Smooth muscle cell (in vitro differentiated cells): ENCODE measurements at regions not wholly inside any gene's neighbourhood (a gene's known extent, or its start where the extent isn't known, plus 50 kb on each side); places are given as distances from the start of the nearest gene placed in this dataset.

Experiments
- DNase-seq: peaks from one replicate; lab custom pipeline; 2025; ENCODE audit not compliant: unreplicated experiment; lab: John Stamatoyannopoulos, UW
- H2AFZ ChIP-seq: fragments of 200-600 bp; sonication (generic); 2 replicates; pipeline ENCODE4 v1.6.0; 2016; ENCODE audit warnings: antibody characterized with exemption, low read depth, mild to moderate bottlenecking
- H3F3A ChIP-seq: fragments of 200-600 bp; sonication (generic); 2 replicates; pipeline ENCODE4 v1.6.0; 2017; ENCODE audit warnings: antibody characterized with exemption, low read depth
- H3K27ac ChIP-seq: fragments of 200-600 bp; sonication (generic); 2 replicates; pipeline ENCODE4 v1.5.1; 2016; ENCODE audit warnings: low read depth, mild to moderate bottlenecking
- H3K27me3 ChIP-seq: fragments of 200-600 bp; sonication (generic); 2 replicates; pipeline ENCODE4 v1.6.1; 2016; ENCODE audit warnings: low read depth, mild to moderate bottlenecking
- H3K36me3 ChIP-seq: fragments of 200-600 bp; sonication (generic); 2 replicates; pipeline ENCODE4 v1.5.1; 2016; ENCODE audit warnings: low read depth
- H3K4me1 ChIP-seq: fragments of 200-600 bp; sonication (generic); 2 replicates; pipeline ENCODE4 v1.5.1; 2016; ENCODE audit warnings: low read depth
- H3K4me2 ChIP-seq: fragments of 200-600 bp; sonication (generic); 2 replicates; pipeline ENCODE4 v1.6.0; 2016; ENCODE audit warnings: mild to moderate bottlenecking
- H3K4me3 ChIP-seq: fragments of 200-600 bp; sonication (generic); 2 replicates; pipeline ENCODE4 v1.5.1; 2016; ENCODE audit warnings: mild to moderate bottlenecking
- H3K79me2 ChIP-seq: fragments of 200-600 bp; sonication (generic); 2 replicates; pipeline ENCODE4 v1.6.0; 2016; ENCODE audit warnings: low read depth, mild to moderate bottlenecking
- H3K9ac ChIP-seq: fragments of 200-600 bp; sonication (generic); 2 replicates; pipeline ENCODE4 v1.6.0; 2016; ENCODE audit warnings: low read depth
- H3K9me3 ChIP-seq: fragments of 200-600 bp; sonication (generic); replicated peaks from 2 replicates; pipeline ENCODE4 v1.5.1; 2016; ENCODE audit warnings: low read depth
- H4K20me1 ChIP-seq: fragments of 200-600 bp; sonication (generic); 2 replicates; pipeline ENCODE4 v1.6.0; 2016; ENCODE audit warnings: low read depth
- WGBS: methylation state at CpG from one replicate; pipeline ENCODE4 v1.1.7; 2016; ENCODE audit warnings: low lambda C conversion rate; 5-methylcytosine and 5-hydroxymethylcytosine counted together
- TF ChIP-seq, protein P1 (sequence below): fragments of 200-600 bp; sonication (generic); IDR thresholded peaks from 2 replicates; pipeline ENCODE4 v1.5.1; 2017; ENCODE audit warnings: borderline replicate concordance, mild to moderate bottlenecking, antibody characterized with exemption; ENCODE audit not compliant: insufficient read depth, poor library complexity, severe bottlenecking

DNA sequence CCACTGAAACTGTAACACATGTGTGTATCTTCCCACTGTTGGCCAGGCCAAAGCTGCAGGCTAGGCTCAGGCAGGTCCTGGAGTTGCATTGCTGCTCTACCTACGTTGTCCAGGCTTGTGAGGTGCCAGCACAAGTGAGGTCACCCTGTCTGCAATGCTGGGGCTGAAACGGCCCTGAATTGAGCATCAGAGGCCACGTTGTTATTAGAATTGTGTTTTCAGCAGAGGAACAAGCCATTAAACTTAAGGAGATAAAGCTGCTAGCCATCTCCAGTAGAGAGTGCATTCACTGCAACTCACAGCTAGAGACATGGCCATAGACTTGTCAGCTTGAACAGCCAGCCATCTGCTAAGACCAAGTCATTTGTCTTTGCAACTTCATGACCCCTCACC is 191.8 kb downstream of the SEMA6A start:
- H4K20me1 ChIP-seq = no peaks in the 10 kb centered on the region
- no peaks in the 10 kb centered on the region for H3K4me1 ChIP-seq
- H3K27me3 ChIP-seq = no peaks in the 10 kb centered on the region
- TF ChIP-seq, protein P1, sequence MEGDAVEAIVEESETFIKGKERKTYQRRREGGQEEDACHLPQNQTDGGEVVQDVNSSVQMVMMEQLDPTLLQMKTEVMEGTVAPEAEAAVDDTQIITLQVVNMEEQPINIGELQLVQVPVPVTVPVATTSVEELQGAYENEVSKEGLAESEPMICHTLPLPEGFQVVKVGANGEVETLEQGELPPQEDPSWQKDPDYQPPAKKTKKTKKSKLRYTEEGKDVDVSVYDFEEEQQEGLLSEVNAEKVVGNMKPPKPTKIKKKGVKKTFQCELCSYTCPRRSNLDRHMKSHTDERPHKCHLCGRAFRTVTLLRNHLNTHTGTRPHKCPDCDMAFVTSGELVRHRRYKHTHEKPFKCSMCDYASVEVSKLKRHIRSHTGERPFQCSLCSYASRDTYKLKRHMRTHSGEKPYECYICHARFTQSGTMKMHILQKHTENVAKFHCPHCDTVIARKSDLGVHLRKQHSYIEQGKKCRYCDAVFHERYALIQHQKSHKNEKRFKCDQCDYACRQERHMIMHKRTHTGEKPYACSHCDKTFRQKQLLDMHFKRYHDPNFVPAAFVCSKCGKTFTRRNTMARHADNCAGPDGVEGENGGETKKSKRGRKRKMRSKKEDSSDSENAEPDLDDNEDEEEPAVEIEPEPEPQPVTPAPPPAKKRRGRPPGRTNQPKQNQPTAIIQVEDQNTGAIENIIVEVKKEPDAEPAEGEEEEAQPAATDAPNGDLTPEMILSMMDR = no peak
- H3K36me3 ChIP-seq = no peaks in the 10 kb centered on the region
- H3K27ac ChIP-seq = no peak overlapping the region
- H3K79me2 ChIP-seq = no peaks in the 10 kb centered on the region
- H3K4me2 ChIP-seq = no peak overlapping the region
- H3K9ac ChIP-seq = no peak overlapping the region
- H3K4me3 ChIP-seq = no peak overlapping the region
- no peaks in the 10 kb centered on the region for H3K9me3 ChIP-seq
- H2AFZ ChIP-seq = no peak overlapping the region
- DNase-seq = no peak
- no peaks in the 10 kb centered on the region for H3F3A ChIP-seq
- WGBS = 73% methylated on average over 3 of the region's 3 CpGs

DNA sequence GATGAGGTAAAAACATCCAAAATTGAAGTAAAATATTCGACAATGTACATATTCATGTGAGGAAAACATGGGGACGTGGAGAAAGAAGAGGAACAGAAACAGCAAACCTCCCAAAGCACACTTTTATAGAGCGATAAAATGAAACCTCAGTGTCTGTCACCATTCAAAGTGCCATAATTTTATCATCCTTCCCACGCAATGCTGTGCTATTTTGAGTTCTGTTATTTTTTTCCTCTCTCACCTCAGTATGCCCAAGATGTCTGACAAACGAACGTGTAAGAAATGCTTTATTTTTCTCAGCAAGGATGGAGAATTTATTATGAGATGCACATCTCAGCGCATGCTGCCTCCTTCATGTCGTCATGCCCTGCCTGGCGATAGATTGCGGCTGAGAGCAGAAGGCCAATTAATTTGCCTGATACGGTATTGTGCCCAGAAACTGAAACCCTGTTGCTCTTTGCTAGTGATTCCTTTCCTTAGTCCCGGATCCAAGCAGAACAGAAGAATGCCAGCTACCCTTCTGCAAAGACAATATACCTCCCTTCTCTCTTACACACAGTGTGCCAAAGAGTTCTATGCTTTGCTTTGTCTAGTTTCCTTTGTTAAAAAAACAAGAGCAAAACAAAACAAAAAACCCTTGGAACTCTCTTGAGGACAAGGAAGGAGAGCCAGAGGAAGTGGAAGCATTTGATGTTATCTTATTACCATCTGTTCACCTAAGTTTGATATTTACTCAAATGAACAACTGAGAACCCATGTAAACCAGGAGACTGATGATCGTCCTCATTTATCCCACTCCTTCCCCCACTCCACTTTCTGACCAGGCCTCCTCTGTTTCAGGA is 192.4 kb downstream of the SEMA6A start:
- no peak overlapping the region for H3K4me3 ChIP-seq
- H4K20me1 ChIP-seq = no peaks in the 10 kb centered on the region
- no peak overlapping the region for H3K4me2 ChIP-seq
- no peak overlapping the region for H3K27ac ChIP-seq
- DNase-seq = no peak
- H3K27me3 ChIP-seq = no peaks in the 10 kb centered on the region
- no peak overlapping the region for H2AFZ ChIP-seq
- no peak overlapping the region for H3K9ac ChIP-seq
- H3K9me3 ChIP-seq = no peaks in the 10 kb centered on the region
- WGBS = 89% methylated on average over 13 of the region's 13 CpGs
- H3K4me1 ChIP-seq = no peaks in the 10 kb centered on the region
- H3K79me2 ChIP-seq = no peaks in the 10 kb centered on the region
- no peaks in the 10 kb centered on the region for H3K36me3 ChIP-seq
- H3F3A ChIP-seq = no peaks in the 10 kb centered on the region
- TF ChIP-seq, protein P1 = no peak

DNA sequence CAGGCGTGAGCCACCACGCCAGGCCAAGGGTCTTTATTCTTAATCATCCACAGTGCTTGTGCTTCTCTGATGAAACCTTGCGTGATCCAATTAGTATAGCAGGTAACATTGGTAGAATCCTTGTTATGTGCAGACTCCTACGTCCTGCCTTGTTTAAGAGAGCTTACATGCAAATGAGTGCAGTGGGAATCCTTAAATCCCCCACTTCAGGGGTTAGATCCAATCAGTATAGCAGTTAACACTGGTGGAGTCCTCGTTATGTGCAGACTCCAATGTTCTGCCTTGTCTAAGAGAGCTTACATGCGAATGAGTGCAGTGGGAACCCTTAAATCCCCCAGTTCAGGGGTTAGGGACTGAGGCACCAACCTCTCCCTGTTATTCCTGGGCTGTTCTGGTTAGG is 193.4 kb downstream of the SEMA6A start:
- H4K20me1 ChIP-seq = no peaks in the 10 kb centered on the region
- H2AFZ ChIP-seq = no peak overlapping the region
- H3K36me3 ChIP-seq = no peaks in the 10 kb centered on the region
- H3K79me2 ChIP-seq = no peaks in the 10 kb centered on the region
- H3K4me3 ChIP-seq = no peak overlapping the region
- no peak overlapping the region for H3K27ac ChIP-seq
- WGBS = 93% methylated on average over 6 of the region's 6 CpGs
- no peaks in the 10 kb centered on the region for H3K9me3 ChIP-seq
- no peak overlapping the region for H3K4me2 ChIP-seq
- no peaks in the 10 kb centered on the region for H3F3A ChIP-seq
- TF ChIP-seq, protein P1 = no peak
- H3K27me3 ChIP-seq = no peaks in the 10 kb centered on the region
- no peaks in the 10 kb centered on the region for H3K4me1 ChIP-seq
- H3K9ac ChIP-seq = no peak overlapping the region
- DNase-seq = no peak

DNA sequence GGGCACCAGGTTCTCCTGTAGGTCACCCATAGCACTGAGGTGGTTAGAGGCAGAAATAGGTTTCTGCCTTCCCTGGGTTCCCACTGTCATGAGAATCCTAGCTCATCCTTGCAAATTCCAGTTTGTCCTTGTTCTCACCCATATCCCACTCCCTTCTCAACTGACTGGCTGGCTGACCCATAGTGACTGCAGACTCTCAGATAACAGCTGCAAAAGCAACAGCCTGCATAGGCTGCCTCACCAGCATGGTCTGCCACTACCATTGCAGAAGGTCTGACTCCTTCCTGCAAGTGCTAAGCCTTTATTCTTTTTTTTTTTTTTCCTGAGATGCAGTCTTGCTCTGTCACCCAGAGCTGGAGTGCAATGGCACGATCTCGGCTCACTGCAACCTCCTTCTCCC is 194.0 kb downstream of the SEMA6A start:
- no peak overlapping the region for H3K4me3 ChIP-seq
- no peak overlapping the region for H3K27ac ChIP-seq
- H3K27me3 ChIP-seq = no peaks in the 10 kb centered on the region
- TF ChIP-seq, protein P1 = no peak
- DNase-seq = no peak
- no peaks in the 10 kb centered on the region for H4K20me1 ChIP-seq
- H3F3A ChIP-seq = no peaks in the 10 kb centered on the region
- H3K9ac ChIP-seq = no peak overlapping the region
- no peaks in the 10 kb centered on the region for H3K4me1 ChIP-seq
- H3K79me2 ChIP-seq = no peaks in the 10 kb centered on the region
- H3K36me3 ChIP-seq = no peaks in the 10 kb centered on the region
- no peak overlapping the region for H2AFZ ChIP-seq
- no peak overlapping the region for H3K4me2 ChIP-seq
- WGBS = 81% methylated on average over 2 of the region's 2 CpGs
- H3K9me3 ChIP-seq = no peaks in the 10 kb centered on the region
